Stimulated activated naive CD8-positive, alpha-beta T cell treated with anti-CD3 and anti-CD28 coated beads, Interleukin-15, amount 100 ng/mL, for 72 hours (primary cell): ENCODE measurements at regions not wholly inside any gene's neighbourhood (a gene's known extent, or its start where the extent isn't known, plus 50 kb on each side); places are given as distances from the start of the nearest gene placed in this dataset.

Experiments used
- ATAC-seq: fragments of 150-1000 bp; cut with Tn5 transposase; 2 replicates; pipeline ENCODE4 v1.10.0; 2021; ENCODE audit warnings: mild to moderate bottlenecking, moderate library complexity
- DNase-seq, 2 donors: peaks; one replicate each; pipeline ENCODE4 v3.0.0; 2021 to 2022
- H3K27ac Mint-ChIP-seq, 2 donors: one replicate each; pipeline ENCODE4 v1.8.0; 2022; ENCODE audit warnings: mild to moderate bottlenecking in 2 of 2, mixed read lengths in 2 of 2, moderate library complexity in 2 of 2
- H3K27me3 Mint-ChIP-seq: one replicate; pipeline ENCODE4 v1.8.0; 2022; ENCODE audit warnings: mixed read lengths
- H3K4me1 Mint-ChIP-seq: one replicate; pipeline ENCODE4 v1.8.0; 2022; ENCODE audit warnings: mild to moderate bottlenecking, mixed read lengths
- H3K4me3 Mint-ChIP-seq, 2 donors: one replicate each; pipeline ENCODE4 v1.8.0; 2022; ENCODE audit warnings: mild to moderate bottlenecking in 2 of 2, mixed read lengths in 2 of 2, moderate library complexity in 1 of 2
- H3K9me3 Mint-ChIP-seq, 2 donors: one replicate each; pipeline ENCODE4 v1.8.0; 2022; ENCODE audit warnings: mixed read lengths in 2 of 2

- no peak overlapping the region for H3K27ac Mint-ChIP-seq
- peaks cover 11 to 12% of the 10 kb centered on the region in 2 donors for H3K9me3 Mint-ChIP-seq
- no peak for ATAC-seq
Measured at GRCh38 chr13:33364192-33364591, 78.6 kb upstream of the STARD13 start.

GRCh38 chr13:33366469-33367062 lies 81.0 kb upstream of the STARD13 start:
- H3K9me3 Mint-ChIP-seq, result peaks cover 1 to 2% of the 10 kb centered on the region in 2 donors

More at GRCh38 chr13:33364192-33364591, 78.6 kb upstream of the STARD13 start:
- Mint-ChIP-seq H3K4me1 (peaks cover 13% of the 10 kb centered on the region), H3K27me3 (peaks cover 10% of the 10 kb centered on the region), H3K4me3 (no peak overlapping the region)
- DNase-seq, result no peak

DNA sequence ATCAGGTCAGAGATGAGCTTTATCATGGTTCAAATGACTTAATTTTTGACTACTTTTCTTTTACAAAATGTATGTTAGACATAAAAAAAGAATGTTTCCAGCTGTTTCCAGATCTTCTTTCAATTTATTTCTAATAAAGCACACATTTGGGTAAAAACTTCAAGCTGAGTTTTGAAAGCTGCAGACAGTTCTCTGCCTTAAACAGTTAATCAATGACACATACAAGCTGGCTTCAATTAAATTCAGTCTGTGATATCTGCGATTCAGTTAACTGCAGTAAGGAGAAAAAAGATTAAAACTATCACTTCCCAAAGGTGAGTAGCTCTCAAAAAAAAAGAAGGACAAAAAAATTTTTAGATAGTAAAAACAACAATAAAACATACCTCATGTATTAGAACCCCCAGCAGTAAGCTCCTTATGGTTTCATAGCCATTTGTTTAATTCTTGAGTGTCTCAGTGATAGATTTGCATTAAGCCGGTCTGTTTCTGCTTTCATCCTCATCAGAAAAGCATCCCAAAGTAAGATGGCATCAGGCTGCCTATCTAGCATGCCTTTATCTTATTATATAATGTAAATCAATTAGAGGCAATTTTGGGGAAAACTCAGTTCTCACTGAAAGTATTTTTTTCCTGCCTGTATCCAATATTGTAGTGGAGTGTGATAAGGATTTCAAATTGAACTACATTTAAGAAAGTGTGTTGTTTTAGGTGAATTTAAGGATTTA lies 81.8 kb upstream of the STARD13 start:
- no peak for DNase-seq
- Mint-ChIP-seq H3K4me1 (peaks cover 13% of the 10 kb centered on the region), H3K27me3 (peaks cover 10% of the 10 kb centered on the region), H3K4me3 (no peak overlapping the region), H3K9me3 (no peaks in the 10 kb centered on the region), H3K27ac (peak overlapping the region in 1 of 2 donors; percentile 93)
- ATAC-seq, result no peak

More at GRCh38 chr13:33366469-33367062, 81.0 kb upstream of the STARD13 start:
- Mint-ChIP-seq H3K4me3 (no peak overlapping the region), H3K27me3 (peaks cover 10% of the 10 kb centered on the region), H3K4me1 (peaks cover 13% of the 10 kb centered on the region), H3K27ac (no peak overlapping the region)
- ATAC-seq, result no peak
- DNase-seq, result no peak

GRCh38 chr13:33367926-33368325 lies 82.4 kb upstream of the STARD13 start:
- H3K27me3 Mint-ChIP-seq, result peaks cover 10% of the 10 kb centered on the region
- H3K4me1 Mint-ChIP-seq, result peaks cover 13% of the 10 kb centered on the region
- DNase-seq (no peak), ATAC-seq (no peak)
- H3K9me3 Mint-ChIP-seq, result no peaks in the 10 kb centered on the region
- H3K27ac Mint-ChIP-seq, result peak overlapping the region; percentile 7 to 93
- H3K4me3 Mint-ChIP-seq, result peak overlapping the region; percentile 3 to 7

DNA sequence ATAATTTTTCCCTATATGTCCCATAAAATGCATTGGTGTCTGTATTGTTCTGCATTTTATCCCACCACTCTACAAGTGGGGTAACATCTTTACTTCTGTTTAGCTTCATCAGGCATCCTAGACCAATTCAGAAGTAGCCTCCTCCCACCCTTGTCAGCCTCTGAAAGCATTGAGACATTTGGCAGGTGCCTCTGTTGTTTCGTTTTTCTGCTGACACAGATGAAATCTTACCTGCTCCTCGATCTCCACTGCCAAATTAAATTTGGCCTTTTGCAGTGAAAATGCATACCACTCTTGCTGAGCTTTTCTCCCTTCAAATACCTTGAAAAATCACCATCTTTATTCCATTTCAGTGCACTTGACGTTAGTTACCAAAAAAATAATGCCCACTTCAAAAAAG lies 83.5 kb upstream of the STARD13 start:
- H3K4me1 Mint-ChIP-seq, result peaks cover 13% of the 10 kb centered on the region
- DNase-seq, result no peak
- H3K27me3 Mint-ChIP-seq, result peaks cover 10% of the 10 kb centered on the region
- no peak overlapping the region for H3K27ac Mint-ChIP-seq
- H3K9me3 Mint-ChIP-seq, result no peaks in the 10 kb centered on the region
- no peak for ATAC-seq
- H3K4me3 Mint-ChIP-seq, result no peak overlapping the region

DNA sequence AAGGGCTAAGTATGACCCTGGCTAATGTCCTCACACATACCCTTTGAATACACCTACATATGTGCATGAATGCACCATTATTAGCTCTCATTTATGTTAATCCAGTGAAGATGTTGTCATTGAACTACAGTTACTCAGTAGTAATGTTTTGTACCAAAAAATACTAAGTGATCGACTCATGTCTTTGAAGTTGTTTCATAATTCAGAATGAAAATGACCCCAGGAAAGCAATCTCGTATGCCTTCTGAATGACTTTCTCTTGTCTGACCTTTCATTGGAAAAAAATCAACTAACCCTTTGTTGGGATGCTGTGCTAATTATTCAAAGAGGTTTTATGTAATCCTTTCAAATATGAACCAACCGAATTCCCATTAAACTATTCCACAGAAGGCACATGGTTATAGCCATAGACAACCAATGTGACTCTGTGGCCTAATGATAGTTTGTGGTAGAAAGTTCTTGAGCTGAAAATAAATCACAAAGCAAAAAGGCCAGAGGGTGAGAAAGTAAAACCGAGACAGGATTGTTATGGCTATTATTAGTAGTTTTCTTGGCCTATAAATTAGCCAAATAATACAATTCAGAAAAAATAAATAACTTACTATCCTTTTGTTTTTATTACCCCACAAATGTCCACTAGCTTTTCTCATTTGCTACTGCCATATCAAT lies 86.8 kb upstream of the STARD13 start:
- Mint-ChIP-seq H3K9me3 (no peaks in the 10 kb centered on the region), H3K27ac (no peak overlapping the region), H3K4me3 (no peak overlapping the region), H3K27me3 (peaks cover 9% of the 10 kb centered on the region), H3K4me1 (peaks cover 11% of the 10 kb centered on the region)
- ATAC-seq, result no peak
- DNase-seq, result no peak

DNA sequence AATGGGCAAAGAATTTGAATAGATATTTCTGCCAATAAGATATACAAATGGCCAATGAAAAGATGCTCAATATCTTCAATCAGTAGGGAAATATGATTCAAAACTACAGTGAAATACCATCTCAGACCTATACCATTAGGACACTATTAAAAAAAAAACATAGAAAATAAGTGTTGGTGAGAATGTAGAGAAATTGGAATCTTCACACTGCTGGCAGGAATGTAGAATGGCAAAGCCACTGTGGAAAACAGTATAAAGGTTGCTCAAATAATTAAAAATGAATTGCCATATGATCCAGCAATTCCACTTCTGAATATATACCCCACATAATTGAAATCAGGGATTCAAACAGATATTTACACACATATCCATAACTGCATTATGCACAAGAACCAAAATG lies 88.1 kb upstream of the STARD13 start:
- H3K27ac Mint-ChIP-seq, result no peak overlapping the region
- H3K9me3 Mint-ChIP-seq, result no peaks in the 10 kb centered on the region
- H3K27me3 Mint-ChIP-seq, result peaks cover 17% of the 10 kb centered on the region
- ATAC-seq (no peak), DNase-seq (no peak)
- no peak overlapping the region for H3K4me3 Mint-ChIP-seq
- H3K4me1 Mint-ChIP-seq, result no peaks in the 10 kb centered on the region

DNA sequence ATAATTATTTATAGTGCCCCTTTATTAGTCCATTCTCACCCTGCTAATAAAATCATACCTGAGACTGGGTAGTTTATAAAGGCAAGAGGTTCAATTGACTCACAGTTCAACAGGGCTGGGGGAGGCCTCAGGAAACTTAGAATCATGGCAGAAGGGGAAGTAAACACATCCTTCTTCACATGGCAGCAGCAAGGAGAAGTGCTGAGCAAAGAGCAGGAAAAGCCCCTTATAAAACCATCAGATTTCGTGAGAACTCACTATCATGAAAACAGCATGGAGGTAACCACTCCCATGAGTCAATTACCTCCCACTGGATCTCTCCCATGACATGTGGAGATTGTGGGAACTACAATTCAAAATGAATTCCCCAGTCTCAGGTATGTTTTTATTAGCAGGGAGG lies 89.9 kb upstream of the STARD13 start:
- no peak overlapping the region for H3K4me3 Mint-ChIP-seq
- no peaks in the 10 kb centered on the region for H3K9me3 Mint-ChIP-seq
- DNase-seq, result no peak
- H3K4me1 Mint-ChIP-seq, result no peaks in the 10 kb centered on the region
- ATAC-seq, result no peak
- H3K27me3 Mint-ChIP-seq, result peaks cover 17% of the 10 kb centered on the region
- no peak overlapping the region for H3K27ac Mint-ChIP-seq

GRCh38 chr13:33376212-33376611 lies 90.7 kb upstream of the STARD13 start:
- no peaks in the 10 kb centered on the region for H3K4me1 Mint-ChIP-seq
- no peak overlapping the region for H3K4me3 Mint-ChIP-seq
- no peak for DNase-seq
- no peak for ATAC-seq
- H3K27ac Mint-ChIP-seq, result no peak overlapping the region
- peaks cover 17% of the 10 kb centered on the region for H3K27me3 Mint-ChIP-seq
- no peaks in the 10 kb centered on the region for H3K9me3 Mint-ChIP-seq

GRCh38 chr13:33377411-33377810 lies 91.9 kb upstream of the STARD13 start:
- H3K4me1 Mint-ChIP-seq, result no peaks in the 10 kb centered on the region
- no peak overlapping the region for H3K4me3 Mint-ChIP-seq
- ATAC-seq (no peak), DNase-seq (no peak)
- H3K27me3 Mint-ChIP-seq, result peaks cover 17% of the 10 kb centered on the region
- no peak overlapping the region for H3K27ac Mint-ChIP-seq
- H3K9me3 Mint-ChIP-seq, result no peaks in the 10 kb centered on the region

DNA sequence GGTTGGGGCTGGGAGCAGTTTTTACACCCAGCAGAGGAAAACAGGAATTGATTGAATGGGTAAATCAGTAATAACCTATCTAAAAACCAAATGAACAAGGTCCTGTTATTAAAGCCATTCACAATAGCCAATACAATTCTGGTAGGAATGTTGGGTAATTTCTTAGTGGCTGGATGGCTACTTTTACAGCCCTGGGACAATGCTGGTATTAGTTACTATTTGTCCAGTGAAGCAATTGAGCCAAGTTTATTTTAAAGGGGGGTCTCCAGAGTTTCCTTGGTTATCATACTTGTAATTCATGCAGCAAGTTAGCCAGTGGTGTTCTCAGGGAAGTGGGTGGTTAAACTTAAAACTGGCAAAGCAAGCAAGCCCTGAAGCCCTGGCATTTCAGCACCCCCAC lies 92.3 kb upstream of the STARD13 start:
- DNase-seq (no peak), ATAC-seq (no peak)
- H3K9me3 Mint-ChIP-seq, result no peaks in the 10 kb centered on the region
- H3K4me1 Mint-ChIP-seq, result no peaks in the 10 kb centered on the region
- no peak overlapping the region for H3K27ac Mint-ChIP-seq
- peaks cover 17% of the 10 kb centered on the region for H3K27me3 Mint-ChIP-seq
- no peak overlapping the region for H3K4me3 Mint-ChIP-seq

DNA sequence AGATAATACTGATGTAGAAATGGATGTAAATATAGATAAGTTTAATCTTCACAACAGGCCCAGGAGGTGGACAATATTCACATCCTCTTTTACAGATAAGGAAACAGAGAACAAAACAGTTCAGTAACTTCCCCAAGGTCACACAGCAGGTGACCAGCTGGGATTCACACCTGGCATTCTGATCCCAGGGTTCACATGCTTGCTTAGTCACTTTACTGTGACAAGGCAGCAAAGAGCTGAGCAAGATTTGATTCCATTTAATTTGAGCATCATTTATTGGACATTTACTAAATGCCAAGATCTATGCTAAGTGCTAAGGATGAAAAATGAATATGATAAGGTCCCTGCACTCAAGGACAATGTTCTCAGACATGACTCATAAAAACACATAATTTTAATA lies 94.1 kb upstream of the STARD13 start:
- ATAC-seq, result no peak
- H3K9me3 Mint-ChIP-seq, result no peaks in the 10 kb centered on the region
- no peaks in the 10 kb centered on the region for H3K4me1 Mint-ChIP-seq

DNA sequence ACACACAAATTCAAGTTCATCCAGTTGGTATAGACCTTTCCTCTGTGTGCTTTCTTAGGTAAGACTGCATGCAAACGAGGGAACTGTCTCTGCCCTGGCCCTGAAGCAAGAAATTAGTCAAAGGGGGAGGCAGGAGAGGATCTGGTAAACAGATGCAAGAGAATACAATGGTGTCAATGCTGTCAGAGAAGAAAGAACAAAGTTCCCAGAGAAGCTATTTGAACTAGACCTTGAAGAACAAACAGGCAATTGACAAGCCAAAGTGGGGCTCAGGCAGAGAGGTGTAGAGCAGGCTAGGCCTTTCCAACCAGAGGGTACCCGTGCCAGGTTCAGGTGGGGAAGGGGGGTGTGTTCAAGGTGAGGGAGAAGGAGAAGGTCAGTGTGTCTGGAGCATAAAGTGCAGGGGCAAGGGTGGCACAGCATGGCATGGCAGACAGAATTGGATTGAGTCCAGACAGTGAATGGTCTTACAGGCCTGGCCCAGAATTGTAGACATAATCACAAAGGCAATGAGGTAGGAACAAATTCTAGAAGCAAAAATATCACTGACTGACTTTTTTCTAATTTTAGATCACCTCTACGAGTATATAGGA lies 95.0 kb upstream of the STARD13 start:
- H3K4me1 Mint-ChIP-seq, result no peaks in the 10 kb centered on the region
- DNase-seq, result no peak
- ATAC-seq, result no peak
- H3K27me3 Mint-ChIP-seq, result peaks cover 17% of the 10 kb centered on the region
- H3K9me3 Mint-ChIP-seq, result no peaks in the 10 kb centered on the region
- no peak overlapping the region for H3K27ac Mint-ChIP-seq
- no peak overlapping the region for H3K4me3 Mint-ChIP-seq

More for the DNA sequence above, 94.1 kb upstream of the STARD13 start:
- no peak for DNase-seq
- H3K4me3 Mint-ChIP-seq, result no peak overlapping the region
- H3K27me3 Mint-ChIP-seq, result peaks cover 17% of the 10 kb centered on the region
- no peak overlapping the region for H3K27ac Mint-ChIP-seq

DNA sequence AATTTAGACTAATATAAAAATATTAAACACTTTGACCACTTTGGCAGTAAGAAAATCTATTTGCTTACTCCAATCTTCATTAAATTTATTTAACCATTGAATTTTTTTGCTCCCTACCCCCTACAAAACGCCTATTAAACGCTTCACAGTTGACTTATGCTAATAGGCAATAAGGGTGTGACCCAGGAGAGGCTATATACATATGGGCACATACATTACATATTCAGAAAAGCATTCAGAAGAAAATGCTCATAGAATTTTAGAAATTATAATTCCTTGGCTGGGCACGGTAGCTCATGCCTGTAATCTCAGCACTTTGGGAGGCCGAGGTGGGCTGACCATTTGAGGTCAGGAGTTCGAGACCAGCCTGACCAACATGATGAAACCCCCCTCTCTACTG lies 95.6 kb upstream of the STARD13 start:
- no peaks in the 10 kb centered on the region for H3K9me3 Mint-ChIP-seq
- no peak for ATAC-seq
- no peaks in the 10 kb centered on the region for H3K4me1 Mint-ChIP-seq
- no peak overlapping the region for H3K4me3 Mint-ChIP-seq
- no peak overlapping the region for H3K27ac Mint-ChIP-seq
- H3K27me3 Mint-ChIP-seq, result peaks cover 16% of the 10 kb centered on the region
- no peak for DNase-seq

DNA sequence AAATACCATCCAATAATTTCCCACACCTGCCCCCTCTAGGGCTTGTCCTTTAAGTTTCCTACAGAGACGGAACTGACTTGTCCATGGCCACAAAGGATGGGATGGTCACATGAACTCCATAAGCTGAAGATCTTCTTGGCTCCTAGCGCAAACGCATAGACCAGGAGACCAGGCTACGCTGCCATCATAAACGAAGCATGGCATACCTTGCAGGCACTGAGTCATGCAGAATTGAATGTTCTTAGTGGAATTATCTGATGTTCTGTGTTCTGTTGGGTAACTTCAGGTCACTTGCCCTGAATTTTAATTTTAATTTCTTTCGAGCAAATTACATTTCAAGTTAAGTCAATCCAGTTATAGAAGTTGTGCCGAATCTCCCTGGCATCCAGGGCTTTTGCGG lies 96.4 kb upstream of the STARD13 start:
- no peak overlapping the region for H3K4me3 Mint-ChIP-seq
- peaks cover 9% of the 10 kb centered on the region for H3K27me3 Mint-ChIP-seq
- H3K4me1 Mint-ChIP-seq, result no peaks in the 10 kb centered on the region
- H3K27ac Mint-ChIP-seq, result no peak overlapping the region
- DNase-seq (no peak), ATAC-seq (no peak)
- H3K9me3 Mint-ChIP-seq, result no peaks in the 10 kb centered on the region
